Activated T-cell treated with anti-CD3 and anti-CD28 coated beads, Interleukin-2, amount 50 U/mL, for 4 hours (primary cell): ENCODE measurements at regions not wholly inside any gene's neighbourhood (a gene's known extent, or its start where the extent isn't known, plus 50 kb on each side); places are given as distances from the start of the nearest gene placed in this dataset.
A peak's percentile ranks its signal among the peaks of the same experiment; 100 is the strongest.
"Not testable (repeated sequence)": the region's sequence is repeated elsewhere in the genome, so short reads cannot be mapped to it uniquely, and the experiment has no call there.

Experiments used
- ATAC-seq, 2 donors: fragments of 200-7000 bp; cut with Tn5 transposase; one replicate each; pipeline ENCODE4 v1.10.0; 2021
- DNase-seq: peaks from one replicate; pipeline ENCODE4 v3.0.0-alpha.2; 2020
- H3K27me3 Mint-ChIP-seq: one replicate; pipeline ENCODE4 v1.8.0; 2021; ENCODE audit warnings: low read depth, mixed read lengths
- H3K36me3 Mint-ChIP-seq: one replicate; pipeline ENCODE4 v1.8.0; 2022; ENCODE audit warnings: mixed read lengths; ENCODE audit not compliant: insufficient read depth
- H3K4me1 Mint-ChIP-seq: one replicate; pipeline ENCODE4 v1.8.0; 2021; ENCODE audit warnings: low read depth, mixed read lengths
- H3K4me3 Mint-ChIP-seq: one replicate; pipeline ENCODE4 v1.8.0; 2021; ENCODE audit warnings: mild to moderate bottlenecking, moderate library complexity, mixed read lengths
- H3K9me3 Mint-ChIP-seq: one replicate; pipeline ENCODE4 v1.8.0; 2021; ENCODE audit warnings: mixed read lengths

DNA sequence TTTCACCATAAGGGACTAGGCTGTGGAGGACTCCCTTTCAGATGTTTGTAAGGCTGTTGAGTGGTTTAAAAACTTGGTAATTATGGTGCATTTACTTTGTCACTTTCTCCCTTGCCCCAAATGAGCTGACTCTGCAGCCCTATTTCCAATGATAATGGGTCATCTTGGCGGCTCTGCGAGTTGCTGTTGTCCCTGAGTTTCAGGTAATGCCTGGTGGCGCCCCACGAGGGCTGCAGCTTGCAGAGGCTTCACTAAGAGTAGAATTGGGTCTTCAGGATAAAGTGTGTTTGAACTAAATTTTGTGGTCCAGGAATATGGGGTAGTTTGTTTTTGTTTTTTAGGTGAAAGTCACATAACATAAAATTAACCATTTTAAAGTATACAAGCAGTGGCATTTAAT, 450.1 kb upstream of the CFAP20DC start:
- ATAC-seq, result no peak
- H3K27me3 Mint-ChIP-seq, result no peaks in the 10 kb centered on the region
- no peak overlapping the region for H3K4me3 Mint-ChIP-seq
- no peaks in the 10 kb centered on the region for H3K36me3 Mint-ChIP-seq
- H3K9me3 Mint-ChIP-seq, result no peaks in the 10 kb centered on the region
- no peak for DNase-seq
- H3K4me1 Mint-ChIP-seq, result peaks cover 16% of the 10 kb centered on the region

DNA sequence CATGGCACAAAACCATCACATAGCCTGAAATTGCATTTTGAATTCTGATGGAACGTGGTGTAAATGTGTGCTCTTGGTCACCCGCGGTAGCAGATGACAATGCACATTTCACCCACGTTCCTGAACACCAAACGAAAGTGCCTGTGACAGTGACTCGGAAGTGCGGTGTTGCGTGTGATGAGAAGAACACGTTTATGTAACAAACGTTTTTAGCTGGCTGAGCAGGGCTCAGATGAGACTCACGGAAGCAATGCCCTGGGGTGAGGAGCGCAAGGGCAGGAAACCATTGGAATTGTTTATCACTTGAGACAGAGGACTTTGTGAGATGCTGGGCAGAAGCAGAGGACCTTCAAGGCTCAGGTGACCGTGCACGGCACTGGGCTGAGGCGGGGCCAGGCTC, 449.2 kb upstream of the CFAP20DC start:
- no peaks in the 10 kb centered on the region for H3K27me3 Mint-ChIP-seq
- DNase-seq, result no peak
- H3K4me3 Mint-ChIP-seq, result no peak overlapping the region
- H3K36me3 Mint-ChIP-seq, result no peaks in the 10 kb centered on the region
- no peaks in the 10 kb centered on the region for H3K9me3 Mint-ChIP-seq
- peaks cover 14% of the 10 kb centered on the region for H3K4me1 Mint-ChIP-seq
- ATAC-seq, result no peak

DNA sequence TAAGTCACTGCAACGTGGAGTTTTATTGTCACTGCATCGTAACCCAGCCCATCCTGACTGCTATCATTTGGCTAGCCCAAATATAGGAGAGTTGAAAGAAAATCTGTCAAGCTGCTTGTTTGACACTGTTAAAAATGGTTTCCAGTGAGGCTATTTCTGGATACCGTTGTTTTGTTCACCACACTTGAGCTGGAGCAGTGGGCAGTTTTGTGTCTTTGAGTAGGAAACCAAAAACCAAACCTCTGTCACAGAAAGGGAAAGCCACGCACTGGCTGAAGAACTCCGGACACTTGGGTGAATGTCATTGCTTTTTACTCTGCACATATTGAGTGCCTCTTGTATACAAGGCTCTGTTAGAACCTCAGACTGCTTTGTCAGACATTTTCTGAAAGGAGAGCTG, 446.4 kb upstream of the CFAP20DC start:
- DNase-seq (no peak), ATAC-seq (no peak)
- Mint-ChIP-seq H3K36me3 (no peaks in the 10 kb centered on the region), H3K4me3 (no peak overlapping the region), H3K9me3 (no peaks in the 10 kb centered on the region), H3K4me1 (peaks cover 2% of the 10 kb centered on the region), H3K27me3 (no peaks in the 10 kb centered on the region)

DNA sequence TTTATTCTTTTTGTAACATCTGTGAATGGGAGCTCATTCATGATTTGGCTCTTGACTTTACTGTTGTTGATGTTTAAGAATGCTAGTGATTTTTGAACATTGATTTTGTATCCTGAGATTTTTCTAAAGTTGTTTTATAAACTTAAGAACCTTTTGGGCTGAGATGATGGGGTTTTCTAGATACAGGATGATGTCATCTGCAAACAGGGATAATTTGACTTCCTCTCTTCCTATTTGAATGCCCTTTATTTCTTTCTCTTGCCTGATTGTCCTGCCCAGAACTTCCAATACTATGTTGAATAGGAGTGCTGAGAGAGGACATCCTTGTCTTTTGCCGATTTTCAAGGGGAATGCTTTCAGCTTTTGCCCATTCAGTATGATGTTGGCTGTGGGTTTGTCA, 445.1 kb upstream of the CFAP20DC start:
- ATAC-seq, H3K4me1 Mint-ChIP-seq, DNase-seq, H3K36me3 Mint-ChIP-seq, H3K27me3 Mint-ChIP-seq, H3K9me3 Mint-ChIP-seq, H3K4me3 Mint-ChIP-seq: not testable (repeated sequence)

DNA sequence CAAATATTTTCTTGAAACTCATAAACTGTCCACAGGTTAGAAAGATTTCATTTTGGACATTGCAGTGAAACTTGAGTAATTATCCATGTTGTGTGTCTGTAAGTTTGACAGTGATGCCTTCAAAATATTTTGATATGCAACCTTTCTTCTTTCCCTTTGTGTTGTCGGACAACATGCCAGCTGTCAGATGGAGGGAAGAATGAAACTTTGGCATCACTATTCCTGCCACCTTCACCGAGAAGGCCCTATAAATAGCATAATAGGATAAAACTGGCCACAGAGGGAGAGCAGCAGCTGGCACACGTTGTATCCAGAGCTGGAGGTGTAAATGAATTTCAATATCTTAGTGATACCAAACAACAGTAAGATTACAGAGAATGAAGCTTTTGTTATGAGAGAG, 436.7 kb upstream of the CFAP20DC start:
- H3K9me3 Mint-ChIP-seq, result no peaks in the 10 kb centered on the region
- no peaks in the 10 kb centered on the region for H3K4me1 Mint-ChIP-seq
- ATAC-seq (no peak), DNase-seq (no peak)
- H3K27me3 Mint-ChIP-seq, result no peaks in the 10 kb centered on the region
- H3K4me3 Mint-ChIP-seq, result no peak overlapping the region
- no peaks in the 10 kb centered on the region for H3K36me3 Mint-ChIP-seq

DNA sequence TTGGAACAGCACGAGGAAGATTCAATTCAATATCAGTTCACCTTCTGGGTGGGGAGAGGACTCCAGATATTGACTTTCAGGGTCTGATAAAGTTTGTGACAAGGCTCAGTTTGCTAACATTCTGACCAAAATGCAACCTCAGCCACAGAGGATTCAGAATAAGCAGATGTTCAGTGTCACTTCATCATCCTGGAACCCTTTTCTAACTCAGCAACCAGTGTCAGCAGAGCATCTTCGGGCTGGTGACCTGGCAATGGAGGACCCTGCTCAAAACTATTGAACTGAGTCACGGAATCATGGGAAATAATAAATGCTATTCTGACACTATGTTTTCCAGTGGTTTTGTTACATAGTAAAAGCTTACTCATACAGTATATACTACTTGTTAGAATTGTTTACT, 433.4 kb upstream of the CFAP20DC start:
- Mint-ChIP-seq H3K9me3 (no peaks in the 10 kb centered on the region), H3K4me1 (peaks cover 12% of the 10 kb centered on the region), H3K36me3 (no peaks in the 10 kb centered on the region), H3K27me3 (no peaks in the 10 kb centered on the region), H3K4me3 (no peak overlapping the region)
- DNase-seq (no peak), ATAC-seq (peak in 1 of 2 donors; percentile 22)

DNA sequence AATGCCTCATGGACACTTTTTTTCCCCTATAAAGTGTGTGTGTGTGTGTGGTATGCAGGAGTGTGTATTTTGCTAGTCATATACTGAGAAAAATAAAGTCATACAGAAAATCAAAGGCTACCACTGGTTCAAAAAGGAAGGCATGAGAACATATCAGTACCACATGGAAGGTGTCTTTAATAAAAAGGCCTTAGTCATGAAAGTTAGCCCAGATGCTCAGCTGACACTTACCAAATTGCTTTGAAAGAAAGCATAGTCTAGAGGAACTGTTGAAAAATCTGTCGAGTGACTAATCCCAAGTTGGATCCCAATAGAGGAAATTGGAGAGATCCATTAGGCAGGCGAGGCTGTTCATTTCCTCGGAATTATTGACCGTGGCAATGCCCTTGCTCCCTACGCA, 432.9 kb upstream of the CFAP20DC start:
- peaks cover 12% of the 10 kb centered on the region for H3K4me1 Mint-ChIP-seq
- no peak for DNase-seq
- no peaks in the 10 kb centered on the region for H3K27me3 Mint-ChIP-seq
- peak; percentile 13 to 42 for ATAC-seq
- no peaks in the 10 kb centered on the region for H3K36me3 Mint-ChIP-seq
- H3K9me3 Mint-ChIP-seq, result no peaks in the 10 kb centered on the region
- H3K4me3 Mint-ChIP-seq, result no peak overlapping the region

DNA sequence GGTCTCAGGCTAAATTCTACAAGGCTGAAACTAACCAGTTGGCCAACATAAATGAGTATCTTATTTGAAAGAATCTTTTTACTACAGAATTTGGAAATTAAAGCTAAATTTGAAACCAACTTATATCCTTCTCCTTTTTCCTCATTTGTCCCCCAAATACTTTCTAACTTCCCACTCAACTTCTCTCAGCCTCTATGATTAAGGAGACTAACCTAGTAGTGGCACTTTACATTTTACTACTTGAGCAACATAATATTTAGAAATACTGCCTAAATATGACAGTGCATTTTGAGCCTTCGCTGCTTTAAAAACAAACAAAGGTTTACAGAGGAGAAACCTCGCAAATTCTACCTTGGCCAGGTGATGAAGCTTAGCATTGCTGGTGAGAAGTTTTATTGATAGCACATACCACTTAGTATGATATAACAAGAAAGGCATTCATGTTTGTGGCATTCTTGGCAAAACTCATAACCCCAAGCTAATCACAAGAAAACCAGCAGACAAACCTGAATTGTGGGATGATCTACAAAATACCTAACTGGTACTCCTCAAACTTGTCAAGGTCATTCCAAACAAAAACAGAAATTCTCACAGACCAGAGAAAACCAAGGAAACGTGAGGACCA, 432.1 kb upstream of the CFAP20DC start:
- DNase-seq (no peak), ATAC-seq (no peak)
- H3K4me3 Mint-ChIP-seq, result no peak overlapping the region
- H3K36me3 Mint-ChIP-seq, result no peaks in the 10 kb centered on the region
- H3K27me3 Mint-ChIP-seq, result no peaks in the 10 kb centered on the region
- no peaks in the 10 kb centered on the region for H3K9me3 Mint-ChIP-seq
- H3K4me1 Mint-ChIP-seq, result peaks cover 12% of the 10 kb centered on the region

DNA sequence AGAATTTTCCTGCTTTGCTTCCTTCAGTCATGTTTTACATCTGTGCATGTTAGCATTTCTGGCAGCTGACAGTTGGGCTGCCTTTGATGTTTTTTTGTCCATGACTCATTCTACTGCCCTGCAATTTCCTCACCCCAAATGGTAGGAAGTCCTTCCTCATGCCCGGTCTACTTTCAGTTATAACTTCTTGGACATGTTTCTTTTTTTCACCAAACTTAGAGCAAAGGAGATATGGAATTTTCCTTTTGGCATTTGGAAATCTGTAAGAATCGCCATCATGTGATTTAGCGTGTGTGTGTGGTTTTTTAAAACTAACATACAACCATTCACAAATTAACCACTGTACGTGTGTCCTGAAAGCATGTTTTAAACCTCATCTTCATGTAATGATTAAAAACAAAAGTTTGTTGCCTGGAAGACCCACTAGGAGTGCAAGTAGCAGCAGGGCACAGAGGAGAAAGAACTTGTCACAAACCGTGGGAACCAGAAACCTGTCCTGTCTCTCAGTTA, 430.7 kb upstream of the CFAP20DC start:
- DNase-seq (no peak), ATAC-seq (peak; percentile 51 to 81)
- Mint-ChIP-seq H3K9me3 (no peaks in the 10 kb centered on the region), H3K27me3 (peaks cover 4% of the 10 kb centered on the region), H3K4me1 (peaks cover 12% of the 10 kb centered on the region), H3K4me3 (no peak overlapping the region), H3K36me3 (no peaks in the 10 kb centered on the region)

DNA sequence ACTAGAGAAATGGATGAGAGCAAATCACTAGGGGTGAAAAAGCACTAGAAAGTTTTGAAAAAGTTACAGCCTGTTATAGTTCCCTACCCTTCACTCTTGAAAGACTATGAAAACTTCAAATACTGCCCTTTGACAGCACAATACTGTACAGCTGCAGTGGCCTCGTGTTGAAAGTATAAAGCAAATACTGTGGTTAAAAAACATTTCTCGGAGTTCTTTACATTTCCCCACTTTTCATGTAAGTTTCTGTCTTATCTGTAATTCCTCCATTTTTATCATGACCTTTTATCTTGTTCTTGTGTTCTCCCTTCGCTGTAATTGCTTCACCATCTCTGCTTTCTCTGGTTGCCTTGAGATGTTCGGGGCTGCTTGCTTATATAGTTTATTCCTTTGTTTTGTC, 423.8 kb upstream of the CFAP20DC start:
- Mint-ChIP-seq H3K27me3 (peaks cover 4% of the 10 kb centered on the region), H3K36me3 (no peaks in the 10 kb centered on the region), H3K4me1 (peaks cover 19% of the 10 kb centered on the region), H3K4me3 (no peak overlapping the region), H3K9me3 (peaks cover 4% of the 10 kb centered on the region)
- ATAC-seq, result no peak
- DNase-seq, result no peak

DNA sequence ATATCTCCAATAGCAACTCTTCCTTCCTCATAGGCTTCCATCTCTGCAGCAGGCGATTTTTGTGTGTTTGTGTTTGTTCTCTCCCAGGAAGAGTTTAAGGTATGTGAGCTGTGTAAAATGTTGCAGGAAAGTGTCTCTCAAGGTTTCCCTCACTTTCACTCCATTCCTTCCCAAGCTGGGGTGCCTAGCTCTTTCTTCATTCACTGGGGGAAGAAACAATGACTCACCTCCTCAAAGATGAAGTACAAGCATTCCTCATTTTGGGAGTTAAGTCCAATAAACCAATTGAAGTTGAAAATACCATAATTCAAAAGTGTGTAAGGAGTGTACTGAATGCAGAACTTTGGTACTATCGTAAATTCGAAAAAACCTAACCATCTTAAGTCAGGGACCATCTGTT, 422.7 kb upstream of the CFAP20DC start:
- Mint-ChIP-seq H3K4me3 (no peak overlapping the region), H3K27me3 (peaks cover 4% of the 10 kb centered on the region), H3K9me3 (peaks cover 4% of the 10 kb centered on the region), H3K36me3 (no peaks in the 10 kb centered on the region), H3K4me1 (peaks cover 19% of the 10 kb centered on the region)
- DNase-seq, result no peak
- no peak for ATAC-seq

DNA sequence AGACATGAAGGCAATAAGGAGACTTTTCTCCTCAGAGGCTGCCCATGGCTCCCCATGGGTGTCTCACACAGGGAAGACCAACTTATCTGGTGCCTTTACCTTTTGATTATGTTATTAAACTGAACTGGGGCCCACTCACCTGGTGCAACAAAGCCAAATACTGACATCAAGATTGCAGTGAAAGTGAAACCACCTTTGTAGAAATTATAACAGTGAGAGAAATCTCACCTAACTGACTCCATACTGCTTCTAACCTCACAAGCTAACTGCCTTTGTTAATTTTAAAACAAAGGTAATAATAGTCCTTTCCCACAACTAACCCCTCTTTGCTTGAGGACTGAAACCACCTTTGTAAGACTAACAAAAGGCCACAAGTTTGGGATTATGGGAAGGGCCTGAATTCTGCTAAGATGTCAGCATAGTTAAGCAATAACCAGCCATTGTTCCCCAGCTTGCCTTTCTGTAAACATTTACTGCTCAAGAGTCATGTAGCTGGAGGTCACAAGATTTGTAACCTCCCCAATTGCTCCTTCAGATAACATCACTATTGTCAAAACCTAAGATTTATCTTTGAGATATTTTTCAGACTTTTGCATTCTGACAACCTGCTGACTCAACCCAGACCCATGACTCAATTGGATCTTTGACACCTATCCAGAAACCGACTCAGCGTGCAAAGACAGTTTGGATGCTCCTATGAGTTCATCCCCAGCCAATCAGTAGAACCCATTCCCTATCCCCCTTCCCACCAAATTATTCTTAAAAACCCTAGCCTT, 420.3 kb upstream of the CFAP20DC start:
- H3K4me1 Mint-ChIP-seq, result peaks cover 19% of the 10 kb centered on the region
- H3K36me3 Mint-ChIP-seq, result no peaks in the 10 kb centered on the region
- DNase-seq, result no peak
- ATAC-seq, result peak; percentile 83
- H3K9me3 Mint-ChIP-seq, result peaks cover 7% of the 10 kb centered on the region
- no peaks in the 10 kb centered on the region for H3K27me3 Mint-ChIP-seq
- no peak overlapping the region for H3K4me3 Mint-ChIP-seq

DNA sequence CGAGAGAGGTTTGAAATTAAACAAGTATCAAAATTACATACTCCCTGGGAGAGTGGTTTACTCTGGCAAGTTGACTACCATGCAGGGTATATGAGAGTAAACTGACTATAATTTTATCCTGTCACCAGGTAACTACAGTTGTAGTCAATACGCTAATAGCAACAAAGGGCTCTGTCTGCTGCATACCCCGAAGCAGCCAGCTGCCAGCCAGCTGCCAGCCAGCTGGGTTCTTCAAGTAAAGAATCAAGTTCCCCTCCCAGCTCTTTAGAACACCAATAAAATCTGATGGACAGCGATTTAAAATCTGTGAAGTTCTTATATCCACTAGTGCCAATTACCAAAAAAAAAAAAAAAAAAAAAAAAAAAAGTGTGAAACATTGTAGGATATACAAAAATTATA, 417.7 kb upstream of the CFAP20DC start:
- Mint-ChIP-seq H3K27me3 (no peaks in the 10 kb centered on the region), H3K4me3 (no peak overlapping the region), H3K36me3 (no peaks in the 10 kb centered on the region), H3K9me3 (peaks cover 7% of the 10 kb centered on the region), H3K4me1 (peaks cover 16% of the 10 kb centered on the region)
- ATAC-seq (no peak), DNase-seq (no peak)

DNA sequence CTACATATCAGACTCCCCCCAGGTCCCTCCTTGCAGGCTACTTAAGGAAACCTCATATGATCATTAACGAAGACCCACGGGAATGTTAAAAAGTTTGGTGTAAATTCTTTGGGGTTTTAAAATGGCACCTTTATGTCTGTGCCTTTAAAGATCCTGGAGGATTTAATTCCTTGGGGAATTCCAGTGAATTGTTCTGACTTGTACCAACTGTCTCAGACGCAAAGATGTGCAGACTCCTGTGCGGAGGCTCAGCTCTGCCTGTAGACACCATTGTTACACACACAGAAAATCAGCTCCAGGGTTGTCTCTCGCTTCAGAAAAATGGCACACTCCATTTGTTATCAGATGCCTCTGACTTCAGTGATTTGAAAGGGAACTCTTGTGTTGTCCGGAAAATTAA, 414.4 kb upstream of the CFAP20DC start:
- no peak for ATAC-seq

DNA sequence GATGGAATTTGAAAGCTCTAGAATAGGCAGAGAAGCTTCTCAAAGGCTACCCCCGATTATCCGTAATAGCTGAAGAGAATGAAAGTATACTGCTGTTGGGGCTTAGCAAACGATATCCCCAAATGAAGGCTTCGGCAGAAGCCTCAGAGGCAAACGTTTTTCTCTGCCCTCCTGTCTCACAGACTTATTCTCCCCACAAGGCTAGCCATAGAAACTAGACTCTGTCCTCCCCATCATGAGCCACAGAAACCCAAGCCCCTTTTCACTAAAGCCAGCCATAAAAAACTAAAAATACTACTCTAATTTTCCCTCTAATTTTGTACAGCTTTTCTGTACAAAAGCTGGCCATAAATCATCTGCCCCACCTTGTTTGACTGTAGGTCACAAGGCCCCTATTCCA, 413.4 kb upstream of the CFAP20DC start:
- no peak for ATAC-seq
- Mint-ChIP-seq H3K27me3 (no peaks in the 10 kb centered on the region), H3K4me1 (peaks cover under 1% of the 10 kb centered on the region), H3K4me3 (no peak overlapping the region), H3K36me3 (no peaks in the 10 kb centered on the region), H3K9me3 (peaks cover 13% of the 10 kb centered on the region)
- DNase-seq, result no peak

More for the DNA sequence above, 414.4 kb upstream of the CFAP20DC start:
- DNase-seq, result no peak
- H3K27me3 Mint-ChIP-seq, result no peaks in the 10 kb centered on the region
- no peaks in the 10 kb centered on the region for H3K36me3 Mint-ChIP-seq
- H3K4me3 Mint-ChIP-seq, result no peak overlapping the region
- peaks cover 2% of the 10 kb centered on the region for H3K4me1 Mint-ChIP-seq
- H3K9me3 Mint-ChIP-seq, result peaks cover 13% of the 10 kb centered on the region
